Right lobe of liver (tissue), 6 donors: ENCODE measurements at regions not wholly inside any gene's neighbourhood (a gene's known extent, or its start where the extent isn't known, plus 50 kb on each side); places are given as distances from the start of the nearest gene placed in this dataset.
"Not testable (repeated sequence)": the region's sequence is repeated elsewhere in the genome, so short reads cannot be mapped to it uniquely, and the experiment has no call there.

ENCODE experiments used
- ATAC-seq, 4 donors: fragments of 200-7000 bp; cut with Tn5 transposase; one replicate each; pipeline ENCODE4 v1.9.1; 2020; ENCODE audit warnings: mild to moderate bottlenecking in 4 of 4, moderate library complexity in 4 of 4
- DNase-seq, 3 donors: peaks; one replicate each; pipeline ENCODE4 v3.0.0-alpha.2; 2020
- H3K27ac ChIP-seq, 3 donors: fragments of 200-600 bp; one replicate each; pipeline ENCODE4 v1.8.0; 2022
- H3K27me3 ChIP-seq, 2 donors: fragments of 200-600 bp; one replicate each; pipeline ENCODE4 v1.8.0; 2022
- H3K36me3 ChIP-seq, 4 donors: fragments of 200-600 bp; sonication (generic) in 1 of 4; one replicate each; pipeline versions ENCODE4 v1.5.1 to v1.8.0; 2017 to 2022; ENCODE audit warnings: control low read depth in 1 of 4
- H3K4me1 ChIP-seq, 4 donors: fragments of 200-600 bp; sonication (generic) in 1 of 4; one replicate each; pipeline versions ENCODE4 v1.5.1 to v1.8.0; 2017 to 2022; ENCODE audit warnings: control low read depth in 1 of 4
- H3K4me3 ChIP-seq, 3 donors: fragments of 200-600 bp; one replicate each; pipeline ENCODE4 v1.8.0; 2022
- H3K9me3 ChIP-seq, 4 donors: fragments of 200-600 bp; sonication (generic) in 1 of 4; one replicate each; pipeline versions ENCODE4 v1.5.1 to v1.8.0; 2017 to 2022; ENCODE audit warnings: control low read depth in 1 of 4
- POLR2A ChIP-seq: fragments of 450-650 bp; IDR thresholded peaks from one replicate; pipeline ENCODE4 v1.6.1; 2017; ENCODE audit warnings: antibody characterized with exemption, mild to moderate bottlenecking
- WGBS: methylation state at CpG from one replicate; pipeline ENCODE4 v1.1.6; 2018; ENCODE audit warnings: low coverage, low lambda C conversion rate; ENCODE audit not compliant: insufficient coverage; ENCODE audit errors: missing lambda C conversion rate; 5-methylcytosine and 5-hydroxymethylcytosine counted together
- intact Hi-C, 2 donors: fragments of 100-400 bp; cut with DNase I; formaldehyde crosslinking; loops; one replicate each; pipeline versions ENCODE4 v1.11.2 to v1.14.1; 2022
- TF ChIP-seq, protein P1 (sequence below), 4 donors: fragments of 200-600 bp in 3 of 4; fragments of 450-650 bp in 1 of 4; IDR thresholded peaks; one replicate each; pipeline versions ENCODE4 v1.5.1 to v1.8.0; 2016 to 2022; ENCODE audit warnings: antibody characterized with exemption in 4 of 4, mild to moderate bottlenecking in 2 of 4
- donor health status: DM: no; HTN: yes; CAD: no.
- donor health status: DM: no; HTN: no; CAD: no.
- donor health status: DM: no; HTN: no; CAD: no.
- donor health status: DM: no; HTN: yes; CAD: no.
- donor health status: DM: no; HTN: yes; CAD: no.

DNA sequence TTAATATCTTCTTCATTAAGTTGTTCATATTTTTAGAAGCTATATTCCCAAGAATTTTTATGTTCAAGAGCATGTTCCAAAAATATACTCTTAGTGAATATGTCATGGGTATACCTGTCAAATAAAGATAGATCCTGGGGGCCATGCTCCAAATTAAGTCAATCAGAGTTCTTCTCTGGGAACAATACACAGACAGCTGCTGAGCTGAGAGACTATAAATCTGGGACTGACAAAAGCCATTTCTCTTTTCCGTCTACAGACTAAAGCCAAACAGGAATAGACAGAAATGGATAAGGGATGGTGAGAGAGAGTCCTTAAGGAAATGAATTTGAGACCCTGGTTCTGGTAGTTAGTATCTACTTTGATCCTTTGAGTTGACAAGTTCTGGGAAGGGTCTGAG is 465.1 kb upstream of the RASGRP1 start:
- Histone ChIP-seq H3K9me3 (no peaks in the 10 kb centered on the region), H3K4me1 (no peaks in the 10 kb centered on the region), H3K27me3 (no peaks in the 10 kb centered on the region), H3K4me3 (no peak overlapping the region), H3K27ac (no peak overlapping the region), H3K36me3 (no peaks in the 10 kb centered on the region)
- intact Hi-C loops: no loop called here
- 31% methylated on average over 1 of the region's 1 CpG for WGBS
- ATAC-seq (no peak), DNase-seq (no peak)
- TF ChIP-seq, protein P1, sequence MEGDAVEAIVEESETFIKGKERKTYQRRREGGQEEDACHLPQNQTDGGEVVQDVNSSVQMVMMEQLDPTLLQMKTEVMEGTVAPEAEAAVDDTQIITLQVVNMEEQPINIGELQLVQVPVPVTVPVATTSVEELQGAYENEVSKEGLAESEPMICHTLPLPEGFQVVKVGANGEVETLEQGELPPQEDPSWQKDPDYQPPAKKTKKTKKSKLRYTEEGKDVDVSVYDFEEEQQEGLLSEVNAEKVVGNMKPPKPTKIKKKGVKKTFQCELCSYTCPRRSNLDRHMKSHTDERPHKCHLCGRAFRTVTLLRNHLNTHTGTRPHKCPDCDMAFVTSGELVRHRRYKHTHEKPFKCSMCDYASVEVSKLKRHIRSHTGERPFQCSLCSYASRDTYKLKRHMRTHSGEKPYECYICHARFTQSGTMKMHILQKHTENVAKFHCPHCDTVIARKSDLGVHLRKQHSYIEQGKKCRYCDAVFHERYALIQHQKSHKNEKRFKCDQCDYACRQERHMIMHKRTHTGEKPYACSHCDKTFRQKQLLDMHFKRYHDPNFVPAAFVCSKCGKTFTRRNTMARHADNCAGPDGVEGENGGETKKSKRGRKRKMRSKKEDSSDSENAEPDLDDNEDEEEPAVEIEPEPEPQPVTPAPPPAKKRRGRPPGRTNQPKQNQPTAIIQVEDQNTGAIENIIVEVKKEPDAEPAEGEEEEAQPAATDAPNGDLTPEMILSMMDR (IDR thresholded peaks at IDR 0.05): no peak
- no peak for TF ChIP-seq POLR2A

DNA sequence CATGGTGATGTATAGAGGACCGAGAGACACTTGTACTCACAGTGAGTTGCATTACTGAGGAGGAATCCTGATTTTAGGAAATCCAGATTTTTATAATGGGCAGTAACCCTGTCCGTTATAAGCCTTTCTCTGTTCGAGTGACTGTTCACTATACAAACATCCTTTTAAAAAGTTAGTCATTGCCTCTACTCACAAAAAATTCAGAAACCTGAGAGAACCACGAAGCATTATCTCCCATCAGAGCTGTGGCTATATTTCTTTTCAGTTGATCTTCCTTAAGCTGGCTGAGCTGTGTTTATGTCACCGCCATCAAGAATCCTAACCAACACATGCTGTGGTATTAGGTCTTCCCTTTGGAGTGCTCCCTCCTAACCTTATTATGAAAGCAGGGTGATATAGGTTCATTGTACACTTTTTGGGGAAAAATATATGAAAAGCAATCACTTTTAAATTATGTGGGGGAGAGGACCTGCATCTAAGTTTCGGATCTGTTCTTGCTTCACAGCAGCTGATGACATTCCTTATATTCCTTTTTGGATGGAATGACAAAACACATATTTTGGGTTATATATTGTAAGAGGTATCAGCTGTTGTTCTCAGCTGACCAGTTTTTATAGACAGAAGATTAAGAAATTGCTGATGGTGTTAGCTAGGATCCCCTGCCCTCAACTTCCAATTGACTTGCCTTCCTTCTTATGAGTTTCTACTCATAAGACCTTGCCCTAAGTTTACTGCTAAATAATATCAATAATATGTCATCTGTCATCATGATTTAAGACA is 465.9 kb upstream of the RASGRP1 start:
- H3K9me3 ChIP-seq: no peaks in the 10 kb centered on the region
- H3K4me1 ChIP-seq: no peaks in the 10 kb centered on the region
- TF ChIP-seq, protein P1 (IDR thresholded peaks at IDR 0.05): no peak
- TF ChIP-seq POLR2A: no peak
- no peak for ATAC-seq
- no peak for DNase-seq
- intact Hi-C loops: no loop called here
- no peaks in the 10 kb centered on the region for H3K27me3 ChIP-seq
- 68% methylated on average over 5 of the region's 6 CpGs for WGBS
- no peak overlapping the region for H3K4me3 ChIP-seq
- H3K36me3 ChIP-seq: no peaks in the 10 kb centered on the region
- H3K27ac ChIP-seq: no peak overlapping the region

- intact Hi-C loops: no loop called here
- Histone ChIP-seq H3K27me3 (no peaks in the 10 kb centered on the region), H3K4me1 (no peaks in the 10 kb centered on the region), H3K27ac (no peak overlapping the region), H3K9me3 (no peaks in the 10 kb centered on the region), H3K36me3 (no peaks in the 10 kb centered on the region), H3K4me3 (no peak overlapping the region)
- no peak for ATAC-seq
- TF ChIP-seq, protein P1 (IDR thresholded peaks at IDR 0.05): no peak
- TF ChIP-seq POLR2A: no peak
- DNase-seq: no peak
- WGBS: 36% methylated on average over 2 of the region's 4 CpGs
Observed at GRCh38 chr15:39031596-39031995, 467.0 kb upstream of the RASGRP1 start.

- no peak overlapping the region for H3K27ac ChIP-seq
- WGBS: 50% methylated on average over 1 of the region's 2 CpGs
- intact Hi-C loops: no loop called here
- DNase-seq (no peak), ATAC-seq (no peak)
- H3K4me1 ChIP-seq: no peaks in the 10 kb centered on the region
- no peaks in the 10 kb centered on the region for H3K36me3 ChIP-seq
- no peak for TF ChIP-seq POLR2A
- H3K9me3 ChIP-seq: no peaks in the 10 kb centered on the region
- no peaks in the 10 kb centered on the region for H3K27me3 ChIP-seq
- no peak overlapping the region for H3K4me3 ChIP-seq
Observed at GRCh38 chr15:39034816-39035215, 470.2 kb upstream of the RASGRP1 start.

DNA sequence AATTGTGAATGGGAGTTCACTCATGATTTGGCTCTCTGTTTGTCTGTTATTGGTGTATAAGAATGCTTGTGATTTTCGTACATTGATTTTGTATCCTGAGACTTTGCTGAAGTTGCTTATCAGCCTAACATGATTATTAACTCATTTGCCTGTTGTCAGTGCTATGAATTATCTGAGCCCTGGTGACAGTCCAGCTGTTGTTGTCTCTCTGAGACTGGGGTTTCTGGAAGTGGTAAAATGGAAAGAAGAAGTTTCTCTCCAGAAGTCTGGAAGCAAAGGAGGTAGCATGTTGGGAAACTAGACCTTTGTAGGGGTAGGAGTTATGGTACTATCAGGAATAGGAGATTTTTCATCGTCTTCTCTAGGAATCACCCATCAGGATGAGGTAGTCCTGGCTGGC is 473.0 kb upstream of the RASGRP1 start:
- H3K36me3 ChIP-seq, H3K4me1 ChIP-seq, H3K9me3 ChIP-seq, intact Hi-C loops, H3K27ac ChIP-seq, DNase-seq, H3K27me3 ChIP-seq, H3K4me3 ChIP-seq, ATAC-seq: not testable (repeated sequence)
- 70% methylated on average over 2 of the region's 2 CpGs for WGBS
